GM21717 (cell line): ENCODE measurements at regions not wholly inside any gene's neighbourhood (a gene's known extent, or its start where the extent isn't known, plus 50 kb on each side); places are given as distances from the start of the nearest gene placed in this dataset.
A peak's percentile ranks its signal among the peaks of the same experiment; 100 is the strongest.

Source experiments
- ATAC-seq: cut with Tn5 transposase; IDR thresholded peaks from one replicate; pipeline ENCODE4 v1.9.1; 2021; ENCODE audit warnings: mild to moderate bottlenecking, moderate library complexity; ENCODE audit not compliant: unreplicated experiment

- ATAC-seq: no peak
Measured at GRCh38 chr4:166481055-166481454, 608.0 kb downstream of the TLL1 start.

- no peak for ATAC-seq
Measured at GRCh38 chr4:166481739-166482138, 608.7 kb downstream of the TLL1 start.

GRCh38 chr4:166482758-166483157 lies 609.7 kb downstream of the TLL1 start:
- ATAC-seq: no peak

GRCh38 chr4:166491635-166492034 lies 618.6 kb downstream of the TLL1 start:
- ATAC-seq: no peak

GRCh38 chr4:166493924-166494345 lies 620.9 kb downstream of the TLL1 start:
- ATAC-seq: no peak

- no peak for ATAC-seq
Measured at GRCh38 chr4:166498546-166498945, 625.5 kb downstream of the TLL1 start.

- no peak for ATAC-seq
Measured at GRCh38 chr4:166499820-166500219, 626.8 kb downstream of the TLL1 start.

GRCh38 chr4:166501941-166502382 lies 628.9 kb downstream of the TLL1 start:
- peak; percentile 72 for ATAC-seq

GRCh38 chr4:166502660-166503059 lies 629.6 kb downstream of the TLL1 start:
- no peak for ATAC-seq

GRCh38 chr4:166506051-166506450 lies 633.0 kb downstream of the TLL1 start:
- ATAC-seq: no peak

- ATAC-seq: no peak
Measured at GRCh38 chr4:166512267-166512666, 639.2 kb downstream of the TLL1 start.

- no peak for ATAC-seq
Measured at GRCh38 chr4:166518315-166518714, 645.3 kb downstream of the TLL1 start.

- no peak for ATAC-seq
Measured at GRCh38 chr4:166518776-166519175, 645.7 kb downstream of the TLL1 start.

- ATAC-seq: no peak
Measured at GRCh38 chr4:166519774-166520173, 646.7 kb downstream of the TLL1 start.

- ATAC-seq: no peak
Measured at GRCh38 chr4:166527500-166527899, 654.5 kb downstream of the TLL1 start.

- ATAC-seq: no peak
Measured at GRCh38 chr4:166531703-166532102, 658.7 kb downstream of the TLL1 start.

GRCh38 chr4:166535865-166536264 lies 662.8 kb downstream of the TLL1 start:
- ATAC-seq: no peak

GRCh38 chr4:166538491-166539005 lies 665.5 kb downstream of the TLL1 start:
- ATAC-seq: no peak

- ATAC-seq: no peak
Measured at GRCh38 chr4:166546009-166546408, 673.0 kb downstream of the TLL1 start.

- ATAC-seq: no peak
Measured at GRCh38 chr4:166577639-166578038, 656.7 kb downstream of the SPOCK3 start.

GRCh38 chr4:166585491-166585890 lies 648.8 kb downstream of the SPOCK3 start:
- no peak for ATAC-seq

GRCh38 chr4:166594326-166594946 lies 639.9 kb downstream of the SPOCK3 start:
- peak; percentile 88 for ATAC-seq

- ATAC-seq: no peak
Measured at GRCh38 chr4:166600264-166600663, 634.0 kb downstream of the SPOCK3 start.
